T1000 (cell line): ENCODE measurements at regions not wholly inside any gene's neighbourhood (a gene's known extent, or its start where the extent isn't known, plus 50 kb on each side); places are given as distances from the start of the nearest gene placed in this dataset.
"Not testable (repeated sequence)": the region's sequence is repeated elsewhere in the genome, so short reads cannot be mapped to it uniquely, and the experiment has no call there.

Experiments used
- DNase-seq: peaks from one replicate; lab custom pipeline; 2025; ENCODE audit warnings: mixed read lengths; lab: John Stamatoyannopoulos, UW

DNA sequence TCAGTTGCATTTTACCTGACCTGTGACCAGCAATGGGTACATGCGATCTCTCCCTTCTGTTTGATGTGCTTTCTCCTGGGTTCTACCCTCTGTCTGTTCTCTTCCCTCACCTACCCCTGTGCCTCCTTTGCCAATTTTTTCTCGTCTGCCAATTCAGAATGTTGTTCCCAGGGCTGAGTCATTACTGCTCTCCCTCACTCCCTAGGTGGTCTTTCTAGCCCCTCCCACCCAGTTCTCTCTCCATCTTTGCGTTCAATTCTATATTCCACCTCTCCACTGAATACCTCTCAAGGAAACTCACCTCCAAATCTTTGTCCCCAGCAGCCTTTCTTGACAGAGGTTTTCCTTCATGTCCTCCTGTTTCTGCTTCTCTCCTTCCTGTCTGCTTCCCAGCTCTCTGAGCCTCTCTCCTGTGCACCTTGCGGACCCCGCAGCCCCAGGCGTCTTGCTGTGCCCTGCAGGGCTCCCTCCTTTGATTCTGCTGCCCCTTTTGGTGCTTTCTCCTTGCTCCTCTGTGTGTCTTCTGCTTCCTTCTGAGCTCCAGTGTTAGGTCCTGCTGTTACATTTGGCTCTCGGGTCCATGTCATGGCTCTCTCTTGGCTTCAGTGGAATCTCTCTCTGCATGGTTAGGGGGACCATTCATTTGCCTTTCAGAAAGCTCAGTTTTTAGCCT lies 398.2 kb upstream of the TPM1 start:
- DNase-seq: no peak

DNA sequence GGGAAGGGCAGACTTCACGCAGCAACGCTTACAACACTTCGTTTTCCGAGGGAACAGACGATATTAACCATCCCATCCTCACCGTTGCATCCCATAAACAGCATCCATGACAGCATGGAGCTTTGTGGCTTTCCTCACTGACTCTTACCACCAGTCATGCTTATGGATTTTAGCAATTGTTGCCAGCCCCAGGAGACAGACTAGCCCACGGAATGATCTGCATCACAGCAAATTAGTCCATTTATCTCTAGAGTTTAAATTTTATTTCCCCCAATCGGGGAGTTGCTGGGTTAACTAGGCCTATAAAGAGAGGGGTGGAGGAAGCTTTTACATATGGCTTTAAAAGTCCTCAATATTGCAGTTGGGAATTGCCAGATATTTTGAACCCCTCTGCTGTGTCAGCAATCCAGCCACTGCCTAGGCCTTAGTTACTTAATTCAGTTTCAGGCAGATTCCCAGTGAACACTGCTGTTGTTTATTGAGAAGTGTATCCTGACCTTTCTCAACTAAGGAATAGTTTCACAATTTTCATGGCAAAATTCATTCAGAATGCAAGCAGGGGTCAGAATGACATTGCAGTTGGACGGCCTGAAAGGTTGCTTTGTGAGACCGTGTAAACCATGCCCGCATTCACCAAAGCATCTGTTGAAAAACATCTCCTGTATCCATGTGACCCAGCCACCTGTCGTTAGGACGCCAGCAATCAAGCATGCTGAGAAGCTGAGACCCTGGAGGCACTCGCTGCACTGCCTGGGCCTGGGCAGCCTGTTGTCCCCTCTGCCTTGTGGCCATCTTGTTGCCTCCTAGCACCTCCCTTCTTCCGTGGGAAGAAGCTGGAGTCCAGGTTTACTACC lies 397.4 kb upstream of the TPM1 start:
- DNase-seq: no peak

DNA sequence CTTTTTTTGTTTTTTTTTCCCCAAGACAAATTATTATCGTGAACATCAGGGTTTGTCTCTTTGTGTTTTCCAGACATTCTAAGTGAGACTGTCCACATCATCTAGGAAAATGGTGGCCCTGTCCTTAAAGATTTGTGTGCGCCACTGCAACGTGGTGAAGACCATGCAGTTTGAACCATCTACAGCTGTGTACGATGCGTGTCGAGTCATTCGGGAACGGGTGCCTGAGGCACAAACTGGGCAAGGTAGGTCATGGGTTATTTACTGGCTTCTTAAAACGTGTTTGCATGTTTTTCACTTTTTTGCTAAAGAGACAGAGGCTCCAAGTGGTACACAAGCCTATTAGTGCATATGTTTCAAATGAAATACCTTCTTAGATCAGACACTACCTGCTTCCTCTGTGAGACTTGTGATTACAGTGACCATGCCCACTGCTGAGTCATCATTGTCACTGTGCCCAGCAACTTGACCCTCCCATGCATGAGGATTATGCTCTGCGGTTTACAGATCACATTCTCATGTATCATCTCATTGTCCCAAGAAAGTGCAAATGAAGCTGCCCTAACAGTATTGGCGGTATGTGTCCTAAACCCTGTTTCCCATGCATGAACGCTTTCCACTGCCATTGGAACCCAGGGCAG lies 395.2 kb upstream of the TPM1 start:
- peak; percentile 45 for DNase-seq

DNA sequence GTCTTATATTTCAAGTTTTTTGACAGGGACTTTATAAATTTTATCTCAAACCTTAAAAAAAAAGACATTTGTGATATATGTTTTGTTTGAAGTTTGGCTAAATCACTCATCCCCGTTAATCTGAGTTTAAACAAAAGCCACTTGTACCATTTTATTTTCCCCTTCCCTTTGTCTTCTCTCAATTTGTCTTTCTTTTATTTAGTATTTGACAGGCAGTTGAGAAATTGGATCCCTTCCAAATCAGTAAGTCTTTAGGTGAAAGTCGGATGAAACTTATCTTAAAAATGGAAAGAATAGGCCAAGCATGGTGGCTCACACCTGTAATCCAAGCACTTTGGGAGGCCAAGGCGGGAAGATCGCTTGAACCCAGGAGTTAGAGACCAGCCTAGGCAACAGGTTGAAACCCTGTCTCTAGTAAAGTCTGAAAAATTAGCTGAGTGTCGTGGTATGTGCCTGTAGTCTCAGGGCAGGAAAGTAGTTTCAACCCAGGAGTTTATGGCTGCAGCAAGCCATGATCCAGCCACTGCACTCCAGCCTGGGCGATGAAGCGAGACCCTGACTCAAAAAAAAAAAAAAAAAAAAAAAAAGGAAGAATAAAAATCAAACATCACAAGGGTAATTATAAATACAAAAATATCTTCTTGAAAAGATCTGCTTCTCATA lies 394.6 kb upstream of the TPM1 start:
- DNase-seq: no peak

DNA sequence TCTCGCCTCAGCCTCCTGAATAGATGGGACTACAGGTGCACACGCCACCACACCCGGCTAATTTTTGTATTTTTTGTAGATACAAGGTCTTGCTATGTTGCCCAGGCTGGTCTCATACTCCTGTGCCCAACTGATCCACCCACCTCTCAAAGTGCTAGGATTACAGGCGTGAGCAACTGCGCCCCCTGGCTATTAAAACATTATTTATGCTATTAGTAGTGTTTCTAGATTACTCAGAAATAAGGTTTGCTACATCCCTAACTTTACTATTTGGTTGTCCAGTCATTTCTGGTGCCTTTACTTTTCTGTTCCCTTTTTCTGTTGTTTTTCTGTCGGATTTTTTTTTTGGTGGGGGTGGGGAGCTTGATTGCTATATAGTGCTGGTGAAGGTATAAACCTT lies 393.6 kb upstream of the TPM1 start:
- DNase-seq: no peak

DNA sequence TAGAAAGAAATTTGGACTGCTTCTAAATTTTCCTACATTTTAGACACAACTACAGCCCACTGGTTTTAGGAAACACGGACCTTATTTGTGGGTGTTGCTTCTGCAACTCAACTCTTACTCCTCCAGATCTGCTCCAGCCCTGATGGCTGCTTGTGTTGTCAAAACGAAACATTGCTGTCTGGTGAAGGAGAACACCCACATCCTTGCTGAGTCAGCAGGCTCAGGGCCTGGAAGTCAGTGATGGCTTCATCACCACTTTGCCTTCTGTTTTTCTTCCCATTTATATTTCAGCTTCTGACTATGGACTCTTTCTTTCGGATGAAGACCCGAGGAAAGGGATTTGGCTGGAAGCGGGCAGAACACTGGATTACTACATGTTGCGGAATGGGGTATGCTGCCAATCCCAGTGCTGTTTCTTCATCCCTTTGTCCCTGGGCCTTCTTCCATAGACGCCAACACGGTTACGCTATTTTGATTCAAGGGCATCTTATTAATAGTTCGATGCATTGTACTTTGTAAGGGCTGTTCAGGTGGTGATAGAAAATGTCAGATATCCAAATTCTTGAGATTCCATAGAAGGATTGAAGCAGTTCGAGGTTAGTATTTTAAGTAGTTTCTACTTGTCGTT lies 392.6 kb upstream of the TPM1 start:
- no peak for DNase-seq

DNA sequence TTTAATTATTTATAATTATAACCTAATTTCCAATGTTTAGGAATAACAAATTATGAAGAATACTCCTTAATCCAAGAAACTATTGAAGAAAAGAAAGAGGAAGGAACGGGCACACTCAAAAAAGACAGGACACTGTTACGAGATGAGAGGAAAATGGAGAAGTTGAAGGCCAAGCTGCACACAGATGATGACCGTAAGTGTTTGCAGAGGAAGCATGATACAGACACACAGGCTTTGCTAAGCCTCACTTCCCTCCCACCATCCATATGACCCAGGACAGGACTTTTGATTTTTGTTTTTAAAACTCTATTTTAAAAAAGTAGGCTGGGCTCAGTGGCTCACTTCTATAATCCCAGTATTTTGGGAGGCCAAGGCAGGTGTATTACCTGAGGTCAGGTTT lies 389.4 kb upstream of the TPM1 start:
- no peak for DNase-seq

DNA sequence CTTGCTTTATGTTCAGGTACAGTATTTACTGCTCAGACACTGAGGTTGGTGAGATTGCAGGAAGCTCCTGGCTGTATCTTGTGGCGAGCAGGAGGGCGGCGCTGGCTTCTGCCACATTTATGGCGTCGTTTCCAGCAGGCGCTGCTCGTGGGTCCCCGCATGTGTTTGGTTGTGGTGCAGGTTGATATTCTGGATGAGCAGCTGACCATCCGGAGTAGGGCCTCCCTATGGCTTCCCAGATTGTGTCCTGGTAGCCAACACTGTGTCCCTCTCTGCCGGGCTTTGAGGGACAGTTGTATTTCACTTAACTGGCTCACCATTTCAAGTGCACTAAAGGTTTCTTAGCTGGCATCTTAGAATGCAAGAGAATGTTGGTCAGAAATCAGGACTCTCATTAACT lies 386.5 kb upstream of the TPM1 start:
- DNase-seq: no peak

DNA sequence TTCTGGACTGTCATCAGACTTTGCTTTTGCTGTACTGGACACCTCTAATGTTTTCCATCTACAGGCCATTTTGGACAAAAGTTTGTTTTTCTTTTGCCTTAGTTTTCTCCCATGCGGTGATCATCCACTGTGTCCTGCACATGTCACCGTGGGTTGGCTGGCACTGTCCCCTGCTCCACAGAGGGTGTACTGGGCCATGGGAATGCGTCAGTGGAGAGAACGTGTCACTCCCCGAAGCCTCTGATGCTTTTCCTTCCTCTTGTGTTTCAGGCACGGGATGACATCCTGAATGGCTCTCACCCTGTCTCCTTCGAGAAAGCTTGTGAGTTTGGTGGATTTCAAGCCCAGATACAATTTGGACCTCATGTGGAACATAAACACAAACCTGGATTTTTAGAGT lies 385.0 kb upstream of the TPM1 start:
- DNase-seq: not testable (repeated sequence)

DNA sequence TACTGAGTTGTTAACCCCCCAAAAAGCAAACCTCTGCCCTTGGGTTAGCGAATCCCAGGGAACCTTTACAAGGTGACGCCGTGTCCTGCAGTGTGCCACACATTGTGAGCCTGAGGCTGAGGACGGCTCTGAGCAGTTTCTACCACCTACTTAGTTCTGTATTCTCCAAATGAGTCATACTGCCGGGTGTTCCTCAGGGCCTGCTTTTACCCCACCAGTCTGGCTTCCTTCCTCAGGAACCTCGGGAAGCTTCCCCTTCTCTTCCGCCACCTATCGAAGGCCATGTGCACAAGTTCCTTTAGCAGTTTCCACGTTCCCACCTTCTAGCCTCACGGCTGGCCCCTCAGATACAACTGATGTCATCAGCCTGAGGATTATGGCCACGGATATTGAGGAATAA lies 384.0 kb upstream of the TPM1 start:
- no peak for DNase-seq

DNA sequence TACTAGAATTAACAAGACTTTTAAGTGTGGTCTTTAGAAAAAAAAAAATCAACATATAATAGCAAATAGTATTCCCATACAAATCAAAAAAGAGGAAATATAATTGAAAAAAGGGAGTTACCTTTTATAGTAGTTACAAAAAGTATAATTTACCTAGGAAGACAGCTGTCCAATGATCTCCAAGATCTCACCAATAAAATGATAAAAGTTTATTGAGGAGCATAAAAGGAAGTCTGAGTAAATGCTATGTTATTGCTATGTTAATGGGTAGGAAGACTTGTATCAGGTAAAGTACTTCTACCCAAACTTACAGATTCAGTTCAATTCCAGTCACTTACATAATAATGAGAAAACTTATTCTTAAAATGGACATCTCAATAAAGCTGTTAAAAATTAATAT lies 379.0 kb upstream of the TPM1 start:
- no peak for DNase-seq

DNA sequence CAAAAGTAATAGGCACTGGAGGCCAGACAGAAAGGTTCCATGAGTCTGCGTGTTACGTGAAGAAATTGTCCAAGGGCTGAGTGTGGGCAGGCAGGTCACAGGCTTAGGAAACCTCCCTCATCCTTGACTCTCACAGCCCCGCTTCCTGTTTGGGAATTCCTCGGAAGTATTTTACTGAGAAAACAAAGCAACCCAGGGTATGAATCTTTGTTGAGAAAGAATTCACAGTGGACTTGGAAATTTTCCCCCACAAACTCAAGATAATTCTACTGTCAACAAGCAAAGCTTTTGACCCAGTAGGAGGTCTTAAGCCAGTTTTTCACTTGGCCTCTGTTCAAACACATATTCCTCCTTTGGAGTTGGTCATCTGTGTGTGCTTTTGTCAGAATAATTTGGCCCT lies 377.1 kb upstream of the TPM1 start:
- DNase-seq: no peak

DNA sequence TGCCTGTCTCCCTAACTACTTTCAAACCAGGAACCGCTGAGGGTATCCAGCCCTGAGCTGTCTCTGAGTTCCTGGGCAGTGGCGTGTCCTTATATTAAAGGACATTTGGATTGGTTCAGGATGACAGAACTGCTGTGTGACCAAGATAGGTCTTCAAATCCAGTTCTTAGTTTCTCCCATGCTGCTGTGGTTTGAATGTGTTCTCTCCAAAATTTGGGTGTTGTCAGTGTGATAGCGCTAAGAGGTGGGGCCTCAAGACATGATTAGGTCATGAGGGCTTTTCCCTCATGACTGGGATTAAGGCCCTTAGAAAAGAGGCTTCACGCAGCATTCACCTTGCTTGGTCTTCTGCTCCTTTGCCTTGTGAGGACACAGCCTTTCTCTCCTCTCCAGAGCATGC lies 376.5 kb upstream of the TPM1 start:
- no peak for DNase-seq

DNA sequence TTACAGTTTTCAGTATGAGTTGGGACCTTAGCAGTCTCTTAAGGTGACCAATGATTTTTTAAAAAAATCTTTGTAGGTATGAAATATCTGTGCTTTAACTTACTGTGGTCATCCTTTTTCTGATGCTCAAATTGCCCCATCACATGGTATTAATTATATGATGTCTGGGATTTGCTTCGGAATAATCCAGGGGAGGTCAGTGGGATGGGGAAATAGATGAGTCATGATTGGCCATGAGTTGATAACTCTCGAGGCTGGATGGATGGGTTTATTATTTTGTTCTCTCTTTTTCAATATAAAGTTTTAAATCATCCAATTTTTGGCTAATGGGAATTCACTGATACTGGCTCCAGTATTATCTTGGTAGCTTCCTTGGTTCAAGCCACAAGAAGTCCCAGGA lies 370.3 kb upstream of the TPM1 start:
- DNase-seq: no peak

DNA sequence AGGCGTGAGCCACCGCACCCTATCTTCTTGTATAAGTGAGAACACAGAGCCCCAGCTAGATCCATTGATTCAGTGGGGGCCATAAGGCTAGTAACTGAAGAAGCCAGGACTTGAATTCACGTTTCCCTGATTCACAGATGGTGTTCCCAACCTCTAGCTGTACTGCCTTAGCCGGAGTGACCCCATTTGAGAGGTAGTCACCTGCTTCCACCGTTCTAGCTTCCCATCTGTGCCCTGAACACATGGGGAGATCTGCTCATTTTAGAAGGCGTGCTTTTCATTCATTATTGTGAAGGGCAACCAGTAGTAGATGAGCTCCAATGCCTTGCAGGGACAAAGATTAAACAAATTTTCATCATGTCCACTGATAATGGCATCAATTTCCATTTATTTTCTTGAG lies 365.7 kb upstream of the TPM1 start:
- no peak for DNase-seq

DNA sequence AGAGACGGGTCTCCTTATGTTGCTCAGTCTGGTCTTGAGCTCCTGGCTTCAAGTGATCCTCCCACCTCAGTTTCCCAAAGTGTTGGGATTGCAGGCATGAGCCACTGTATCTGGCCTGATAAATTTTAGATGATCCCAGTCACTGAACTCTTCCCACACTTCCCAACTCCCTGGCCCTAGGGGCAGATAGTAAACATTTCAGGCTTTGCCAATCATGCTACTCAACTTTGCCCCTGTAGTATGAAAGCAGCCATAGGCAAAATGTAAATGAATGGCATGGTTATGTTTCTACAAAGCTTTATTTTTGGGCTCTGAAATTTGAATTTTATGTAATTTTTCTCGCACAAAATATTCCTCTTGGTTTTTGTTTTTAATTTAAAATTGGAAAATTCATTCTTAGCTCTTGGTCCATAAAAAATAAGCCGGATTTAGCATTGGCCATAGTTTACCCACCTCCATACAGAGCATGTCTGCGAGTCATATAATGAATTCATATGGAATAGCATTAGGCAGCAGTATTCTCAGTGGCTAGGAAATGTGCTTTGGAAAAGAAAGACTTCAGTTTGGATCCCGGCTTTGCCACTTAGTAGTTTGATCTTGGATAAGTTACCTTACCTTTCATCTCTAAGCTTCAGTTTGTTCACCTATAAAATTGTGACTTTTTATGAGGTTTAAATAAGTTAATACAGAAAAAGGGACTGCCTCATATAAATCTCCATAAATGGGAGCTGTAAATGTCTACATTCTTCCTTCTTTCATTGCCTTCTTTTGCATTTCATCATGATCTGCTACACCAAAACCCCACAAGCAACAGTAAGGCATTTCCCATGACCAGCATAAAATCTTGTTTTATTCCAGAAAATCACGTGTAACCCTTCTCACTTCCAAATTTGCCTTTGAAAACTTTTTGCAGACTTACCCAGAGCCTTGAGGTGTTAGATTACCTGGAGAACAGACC lies 360.3 kb upstream of the TPM1 start:
- DNase-seq: no peak

DNA sequence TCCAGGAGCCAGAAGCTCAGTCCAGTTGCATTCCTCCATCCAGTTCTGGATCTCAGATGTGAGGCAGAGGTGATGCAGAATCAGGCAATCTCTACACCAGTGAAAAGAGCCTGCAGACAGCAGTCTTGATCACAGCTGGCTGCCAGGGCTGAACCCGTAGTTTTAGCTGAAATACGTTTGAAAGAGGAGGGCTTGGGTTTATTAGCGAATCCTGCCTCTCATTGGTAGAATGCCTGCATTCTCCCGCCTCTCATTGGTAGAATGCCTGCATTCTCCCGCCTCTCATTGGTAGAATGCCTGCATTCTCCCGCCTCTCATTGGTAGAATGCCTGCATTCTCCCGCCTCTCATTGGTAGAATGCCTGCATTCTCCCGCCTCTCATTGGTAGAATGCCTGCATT lies 359.4 kb upstream of the TPM1 start:
- not testable (repeated sequence) for DNase-seq

DNA sequence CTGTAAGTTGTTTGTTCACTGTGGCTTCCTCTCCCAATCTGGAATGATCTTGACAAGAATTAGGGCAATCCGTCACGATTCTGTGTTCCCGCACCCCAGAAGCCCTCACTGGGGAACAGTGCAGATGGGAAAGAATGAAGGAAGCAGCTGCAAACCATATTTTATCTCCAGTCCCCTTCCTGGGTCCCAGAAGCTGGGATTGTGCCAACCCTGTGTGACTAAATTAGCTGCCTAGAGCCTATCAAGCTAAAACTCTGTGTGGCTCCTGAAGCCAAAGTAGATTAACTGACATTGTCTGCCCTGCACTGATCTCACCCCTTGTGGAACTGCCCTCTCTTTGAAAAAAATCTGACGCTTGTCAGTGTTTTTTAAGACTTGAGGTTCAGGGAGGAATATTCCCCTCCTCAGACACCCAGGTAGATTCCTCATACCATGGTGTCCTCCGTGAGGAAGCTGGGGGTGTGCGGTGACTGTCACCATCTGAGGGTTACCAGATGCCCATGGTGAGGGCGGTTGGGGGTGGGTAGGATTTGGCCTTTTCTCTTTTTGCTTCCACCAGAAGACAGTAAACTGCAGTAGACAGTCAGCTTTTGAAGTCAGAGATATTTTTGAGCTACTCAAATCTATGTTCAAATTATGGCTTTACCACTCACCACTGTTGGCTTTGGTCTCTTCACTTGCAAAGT lies 358.3 kb upstream of the TPM1 start:
- no peak for DNase-seq

DNA sequence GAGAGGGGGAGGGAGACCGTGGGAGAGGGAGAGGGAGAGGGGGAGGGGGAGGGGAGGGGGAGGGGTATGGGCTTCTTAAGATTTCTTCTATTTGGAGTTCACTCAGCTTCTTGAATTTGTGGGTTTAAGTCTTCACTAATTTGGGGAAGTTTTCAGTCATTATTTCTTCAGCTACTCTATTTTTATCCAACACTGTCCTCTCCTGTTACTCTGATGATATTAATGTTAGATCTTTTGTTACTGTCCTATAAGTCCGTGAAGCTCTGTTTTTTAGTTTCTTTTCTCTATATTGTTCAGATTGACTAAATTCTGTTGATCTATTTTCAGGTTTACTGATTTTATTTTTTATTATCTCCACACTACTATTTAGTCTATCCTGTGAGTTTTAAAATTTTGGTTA lies 351.5 kb upstream of the TPM1 start:
- DNase-seq: no peak

DNA sequence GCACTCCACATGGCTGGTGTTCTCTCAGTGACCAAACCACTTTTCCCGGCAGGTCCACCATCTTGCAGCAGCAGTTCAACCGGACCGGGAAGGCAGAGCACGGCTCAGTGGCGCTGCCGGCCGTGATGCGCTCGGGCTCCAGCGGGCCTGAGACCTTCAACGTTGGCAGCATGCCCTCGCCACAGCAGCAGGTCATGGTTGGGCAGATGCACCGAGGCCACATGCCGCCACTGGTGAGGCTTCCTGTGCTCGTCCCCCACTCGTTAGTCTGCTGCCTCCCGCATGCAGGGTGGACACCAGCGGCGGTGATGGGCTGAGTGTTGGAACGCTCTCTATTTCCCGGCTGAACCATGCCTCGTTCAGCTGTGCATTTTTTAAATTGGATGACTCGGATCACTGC lies 344.9 kb upstream of the TPM1 start:
- DNase-seq: no peak
